ENCODE measurements at regions not wholly inside any gene's neighbourhood (a gene's known extent, or its start where the extent isn't known, plus 50 kb on each side); places are given as distances from the start of the nearest gene placed in this dataset.

- Histone ChIP-seq H3K4me1 (ENCODE audit: control insufficient read depth, insufficient read depth, low read length) (no peaks in the 10 kb centered on the region), H3K4me3 (ENCODE audit: low read length) (no peak overlapping the region), H3K9me3 (ENCODE audit: control insufficient read depth, insufficient read depth, low read length) (no peaks in the 10 kb centered on the region), H3K27ac (ENCODE audit: low read length) (no peak overlapping the region), H3K27me3 (ENCODE audit: control insufficient read depth, insufficient read depth, low read length) (no peaks in the 10 kb centered on the region), H3K36me3 (ENCODE audit: control insufficient read depth, insufficient read depth, low read length) (no peaks in the 10 kb centered on the region)
- DNase-seq (ENCODE audit: low read depth, low spot score) = no peak
Measured at GRCh38 chr12:61397668-61398067, 862.5 kb upstream of the USP15 start.

GRCh38 chr12:61412201-61412600, 848.0 kb upstream of the USP15 start:
- Histone ChIP-seq H3K9me3 (ENCODE audit: control insufficient read depth, insufficient read depth, low read length) (no peaks in the 10 kb centered on the region), H3K27me3 (ENCODE audit: control insufficient read depth, insufficient read depth, low read length) (no peaks in the 10 kb centered on the region), H3K4me3 (ENCODE audit: low read length) (no peak overlapping the region), H3K36me3 (ENCODE audit: control insufficient read depth, insufficient read depth, low read length) (no peaks in the 10 kb centered on the region), H3K4me1 (ENCODE audit: control insufficient read depth, insufficient read depth, low read length) (no peaks in the 10 kb centered on the region), H3K27ac (ENCODE audit: low read length) (no peak overlapping the region)
- DNase-seq (ENCODE audit: low read depth, low spot score) = no peak
- no CpG with 5 or more reads among the region's 2 CpGs for WGBS (ENCODE audit: insufficient coverage, insufficient read length)

- H3K27ac ChIP-seq (ENCODE audit: low read length) = no peak overlapping the region
- H3K4me3 ChIP-seq (ENCODE audit: low read length) = no peak overlapping the region
- H3K36me3 ChIP-seq (ENCODE audit: control insufficient read depth, insufficient read depth, low read length) = no peaks in the 10 kb centered on the region
- H3K9me3 ChIP-seq (ENCODE audit: control insufficient read depth, insufficient read depth, low read length) = no peaks in the 10 kb centered on the region
- DNase-seq (ENCODE audit: low read depth, low spot score) = no peak
- H3K4me1 ChIP-seq (ENCODE audit: control insufficient read depth, insufficient read depth, low read length) = no peaks in the 10 kb centered on the region
- no peaks in the 10 kb centered on the region for H3K27me3 ChIP-seq (ENCODE audit: control insufficient read depth, insufficient read depth, low read length)
Measured at GRCh38 chr12:61414470-61414869, 845.7 kb upstream of the USP15 start.

GRCh38 chr12:61422786-61423185, 837.4 kb upstream of the USP15 start:
- no peak for DNase-seq (ENCODE audit: low read depth, low spot score)
- Histone ChIP-seq H3K27ac (ENCODE audit: low read length) (no peak overlapping the region), H3K4me1 (ENCODE audit: control insufficient read depth, insufficient read depth, low read length) (no peaks in the 10 kb centered on the region), H3K27me3 (ENCODE audit: control insufficient read depth, insufficient read depth, low read length) (no peaks in the 10 kb centered on the region), H3K36me3 (ENCODE audit: control insufficient read depth, insufficient read depth, low read length) (no peaks in the 10 kb centered on the region), H3K9me3 (ENCODE audit: control insufficient read depth, insufficient read depth, low read length) (no peaks in the 10 kb centered on the region), H3K4me3 (ENCODE audit: low read length) (no peak overlapping the region)

GRCh38 chr12:61452076-61452475, 808.1 kb upstream of the USP15 start:
- Histone ChIP-seq H3K9me3 (ENCODE audit: control insufficient read depth, insufficient read depth, low read length) (no peaks in the 10 kb centered on the region), H3K36me3 (ENCODE audit: control insufficient read depth, insufficient read depth, low read length) (no peaks in the 10 kb centered on the region), H3K4me1 (ENCODE audit: control insufficient read depth, insufficient read depth, low read length) (no peaks in the 10 kb centered on the region), H3K27me3 (ENCODE audit: control insufficient read depth, insufficient read depth, low read length) (no peaks in the 10 kb centered on the region), H3K4me3 (ENCODE audit: low read length) (no peak overlapping the region), H3K27ac (ENCODE audit: low read length) (no peak overlapping the region)
- no CpG with 5 or more reads among the region's 1 CpG for WGBS (ENCODE audit: insufficient coverage, insufficient read length)
- no peak for DNase-seq (ENCODE audit: low read depth, low spot score)

GRCh38 chr12:61487728-61488127, 772.5 kb upstream of the USP15 start:
- Histone ChIP-seq H3K36me3 (ENCODE audit: control insufficient read depth, insufficient read depth, low read length) (no peaks in the 10 kb centered on the region), H3K27ac (ENCODE audit: low read length) (no peak overlapping the region), H3K27me3 (ENCODE audit: control insufficient read depth, insufficient read depth, low read length) (no peaks in the 10 kb centered on the region), H3K4me3 (ENCODE audit: low read length) (no peak overlapping the region), H3K4me1 (ENCODE audit: control insufficient read depth, insufficient read depth, low read length) (no peaks in the 10 kb centered on the region), H3K9me3 (ENCODE audit: control insufficient read depth, insufficient read depth, low read length) (no peaks in the 10 kb centered on the region)
- no peak for DNase-seq (ENCODE audit: low read depth, low spot score)

GRCh38 chr12:61490526-61491498, 769.4 kb upstream of the USP15 start:
- no peaks in the 10 kb centered on the region for H3K9me3 ChIP-seq (ENCODE audit: control insufficient read depth, insufficient read depth, low read length)
- H3K4me1 ChIP-seq (ENCODE audit: control insufficient read depth, insufficient read depth, low read length) = no peaks in the 10 kb centered on the region
- WGBS (ENCODE audit: insufficient coverage, insufficient read length) = no CpG with 5 or more reads among the region's 4 CpGs
- H3K27ac ChIP-seq (ENCODE audit: low read length) = no peak overlapping the region
- H3K36me3 ChIP-seq (ENCODE audit: control insufficient read depth, insufficient read depth, low read length) = no peaks in the 10 kb centered on the region
- no peak overlapping the region for H3K4me3 ChIP-seq (ENCODE audit: low read length)
- H3K27me3 ChIP-seq (ENCODE audit: control insufficient read depth, insufficient read depth, low read length) = no peaks in the 10 kb centered on the region
- DNase-seq (ENCODE audit: low read depth, low spot score) = no peak

- no peaks in the 10 kb centered on the region for H3K36me3 ChIP-seq (ENCODE audit: control insufficient read depth, insufficient read depth, low read length)
- H3K27me3 ChIP-seq (ENCODE audit: control insufficient read depth, insufficient read depth, low read length) = no peaks in the 10 kb centered on the region
- H3K4me1 ChIP-seq (ENCODE audit: control insufficient read depth, insufficient read depth, low read length) = no peaks in the 10 kb centered on the region
- no peak for DNase-seq (ENCODE audit: low read depth, low spot score)
- H3K27ac ChIP-seq (ENCODE audit: low read length) = no peak overlapping the region
- H3K9me3 ChIP-seq (ENCODE audit: control insufficient read depth, insufficient read depth, low read length) = no peaks in the 10 kb centered on the region
- H3K4me3 ChIP-seq (ENCODE audit: low read length) = no peak overlapping the region
Measured at GRCh38 chr12:61502179-61502578, 758.0 kb upstream of the USP15 start.

- Histone ChIP-seq H3K4me1 (ENCODE audit: control insufficient read depth, insufficient read depth, low read length) (no peaks in the 10 kb centered on the region), H3K9me3 (ENCODE audit: control insufficient read depth, insufficient read depth, low read length) (no peaks in the 10 kb centered on the region), H3K36me3 (ENCODE audit: control insufficient read depth, insufficient read depth, low read length) (no peaks in the 10 kb centered on the region), H3K4me3 (ENCODE audit: low read length) (no peak overlapping the region), H3K27ac (ENCODE audit: low read length) (no peak overlapping the region), H3K27me3 (ENCODE audit: control insufficient read depth, insufficient read depth, low read length) (no peaks in the 10 kb centered on the region)
- WGBS (ENCODE audit: insufficient coverage, insufficient read length) = no CpG with 5 or more reads among the region's 1 CpG
- DNase-seq (ENCODE audit: low read depth, low spot score) = no peak
Measured at GRCh38 chr12:61504396-61505080, 755.7 kb upstream of the USP15 start.

GRCh38 chr12:61513499-61513898, 746.7 kb upstream of the USP15 start:
- Histone ChIP-seq H3K36me3 (ENCODE audit: control insufficient read depth, insufficient read depth, low read length) (no peaks in the 10 kb centered on the region), H3K27me3 (ENCODE audit: control insufficient read depth, insufficient read depth, low read length) (no peaks in the 10 kb centered on the region), H3K4me3 (ENCODE audit: low read length) (no peak overlapping the region), H3K27ac (ENCODE audit: low read length) (no peak overlapping the region), H3K4me1 (ENCODE audit: control insufficient read depth, insufficient read depth, low read length) (no peaks in the 10 kb centered on the region), H3K9me3 (ENCODE audit: control insufficient read depth, insufficient read depth, low read length) (no peaks in the 10 kb centered on the region)
- no CpG with 5 or more reads among the region's 2 CpGs for WGBS (ENCODE audit: insufficient coverage, insufficient read length)
- no peak for DNase-seq (ENCODE audit: low read depth, low spot score)

GRCh38 chr12:61514016-61514415, 746.2 kb upstream of the USP15 start:
- no CpG with 5 or more reads among the region's 8 CpGs for WGBS (ENCODE audit: insufficient coverage, insufficient read length)
- DNase-seq (ENCODE audit: low read depth, low spot score) = no peak
- Histone ChIP-seq H3K27me3 (ENCODE audit: control insufficient read depth, insufficient read depth, low read length) (no peaks in the 10 kb centered on the region), H3K27ac (ENCODE audit: low read length) (no peak overlapping the region), H3K36me3 (ENCODE audit: control insufficient read depth, insufficient read depth, low read length) (no peaks in the 10 kb centered on the region), H3K4me3 (ENCODE audit: low read length) (no peak overlapping the region), H3K9me3 (ENCODE audit: control insufficient read depth, insufficient read depth, low read length) (no peaks in the 10 kb centered on the region), H3K4me1 (ENCODE audit: control insufficient read depth, insufficient read depth, low read length) (no peaks in the 10 kb centered on the region)
